ENCODE measurements at regions not wholly inside any gene's neighbourhood (a gene's known extent, or its start where the extent isn't known, plus 50 kb on each side); places are given as distances from the start of the nearest gene placed in this dataset.

GRCh38 chr5:112653638-112654205 is 84.0 kb upstream of the APC start:
- no peak overlapping the region for H3K27ac ChIP-seq (ENCODE audit: low read length)
- H3K27me3 ChIP-seq (ENCODE audit: control insufficient read depth, insufficient read depth, low read length): no peaks in the 10 kb centered on the region; the same call in 1 of the 2 replicates
- no peaks in the 10 kb centered on the region for H3K36me3 ChIP-seq (ENCODE audit: control insufficient read depth, insufficient read depth, low read length)
- no CpG with 5 or more reads among the region's 5 CpGs for WGBS (ENCODE audit: insufficient coverage, insufficient read length)
- no peaks in the 10 kb centered on the region for H3K4me1 ChIP-seq (ENCODE audit: control insufficient read depth, insufficient read depth, low read length)
- H3K4me3 ChIP-seq (ENCODE audit: low read length): no peak overlapping the region
- no peak for DNase-seq (ENCODE audit: low read depth, low spot score)
- H3K9me3 ChIP-seq (ENCODE audit: control insufficient read depth, insufficient read depth, low read length): no peaks in the 10 kb centered on the region

- Histone ChIP-seq H3K27ac (ENCODE audit: low read length) (no peak overlapping the region), H3K9me3 (ENCODE audit: control insufficient read depth, insufficient read depth, low read length) (no peaks in the 10 kb centered on the region), H3K4me3 (ENCODE audit: low read length) (no peak overlapping the region), H3K4me1 (ENCODE audit: control insufficient read depth, insufficient read depth, low read length) (no peaks in the 10 kb centered on the region), H3K27me3 (ENCODE audit: control insufficient read depth, insufficient read depth, low read length) (no peaks in the 10 kb centered on the region; the same call in 1 of the 2 replicates), H3K36me3 (ENCODE audit: control insufficient read depth, insufficient read depth, low read length) (no peaks in the 10 kb centered on the region)
- DNase-seq (ENCODE audit: low read depth, low spot score): no peak
- no CpG with 5 or more reads among the region's 6 CpGs for WGBS (ENCODE audit: insufficient coverage, insufficient read length)
Measured at GRCh38 chr5:112655513-112655912, 82.2 kb upstream of the APC start.

- WGBS (ENCODE audit: insufficient coverage, insufficient read length): no CpG with 5 or more reads among the region's 2 CpGs
Measured at GRCh38 chr5:112656451-112656850, 81.2 kb upstream of the APC start.

GRCh38 chr5:112657804-112658203 is 79.9 kb upstream of the APC start:
- no peak overlapping the region for H3K4me3 ChIP-seq (ENCODE audit: low read length)
- WGBS (ENCODE audit: insufficient coverage, insufficient read length): no CpG with 5 or more reads among the region's 3 CpGs
- DNase-seq (ENCODE audit: low read depth, low spot score): no peak
- no peaks in the 10 kb centered on the region; the same call in 1 of the 2 replicates for H3K27me3 ChIP-seq (ENCODE audit: control insufficient read depth, insufficient read depth, low read length)
- no peaks in the 10 kb centered on the region for H3K36me3 ChIP-seq (ENCODE audit: control insufficient read depth, insufficient read depth, low read length)
- no peaks in the 10 kb centered on the region for H3K4me1 ChIP-seq (ENCODE audit: control insufficient read depth, insufficient read depth, low read length)
- no peak overlapping the region for H3K27ac ChIP-seq (ENCODE audit: low read length)
- H3K9me3 ChIP-seq (ENCODE audit: control insufficient read depth, insufficient read depth, low read length): no peaks in the 10 kb centered on the region

More at GRCh38 chr5:112656451-112656850, 81.2 kb upstream of the APC start:
- no peak overlapping the region for H3K4me3 ChIP-seq (ENCODE audit: low read length)
- no peaks in the 10 kb centered on the region; the same call in 1 of the 2 replicates for H3K27me3 ChIP-seq (ENCODE audit: control insufficient read depth, insufficient read depth, low read length)
- H3K4me1 ChIP-seq (ENCODE audit: control insufficient read depth, insufficient read depth, low read length): no peaks in the 10 kb centered on the region
- H3K9me3 ChIP-seq (ENCODE audit: control insufficient read depth, insufficient read depth, low read length): no peaks in the 10 kb centered on the region
- no peaks in the 10 kb centered on the region for H3K36me3 ChIP-seq (ENCODE audit: control insufficient read depth, insufficient read depth, low read length)
- no peak overlapping the region for H3K27ac ChIP-seq (ENCODE audit: low read length)
- DNase-seq (ENCODE audit: low read depth, low spot score): no peak

- no CpG with 5 or more reads among the region's 1 CpG for WGBS (ENCODE audit: insufficient coverage, insufficient read length)
- H3K9me3 ChIP-seq (ENCODE audit: control insufficient read depth, insufficient read depth, low read length): no peaks in the 10 kb centered on the region
- no peaks in the 10 kb centered on the region; the same call in 1 of the 2 replicates for H3K27me3 ChIP-seq (ENCODE audit: control insufficient read depth, insufficient read depth, low read length)
Measured at GRCh38 chr5:112660359-112660758, 77.3 kb upstream of the APC start.

GRCh38 chr5:112663146-112663545 is 74.5 kb upstream of the APC start:
- H3K27me3 ChIP-seq (ENCODE audit: control insufficient read depth, insufficient read depth, low read length): no peaks in the 10 kb centered on the region
- H3K36me3 ChIP-seq (ENCODE audit: control insufficient read depth, insufficient read depth, low read length): no peaks in the 10 kb centered on the region
- no peak for DNase-seq (ENCODE audit: low read depth, low spot score)
- H3K4me1 ChIP-seq (ENCODE audit: control insufficient read depth, insufficient read depth, low read length): no peaks in the 10 kb centered on the region
- no peak overlapping the region for H3K4me3 ChIP-seq (ENCODE audit: low read length)
- H3K27ac ChIP-seq (ENCODE audit: low read length): no peak overlapping the region
- H3K9me3 ChIP-seq (ENCODE audit: control insufficient read depth, insufficient read depth, low read length): no peaks in the 10 kb centered on the region
- no CpG with 5 or more reads among the region's 3 CpGs for WGBS (ENCODE audit: insufficient coverage, insufficient read length)

More at GRCh38 chr5:112660359-112660758, 77.3 kb upstream of the APC start:
- no peak overlapping the region for H3K27ac ChIP-seq (ENCODE audit: low read length)
- no peaks in the 10 kb centered on the region for H3K4me1 ChIP-seq (ENCODE audit: control insufficient read depth, insufficient read depth, low read length)
- no peak for DNase-seq (ENCODE audit: low read depth, low spot score)
- no peak overlapping the region for H3K4me3 ChIP-seq (ENCODE audit: low read length)
- H3K36me3 ChIP-seq (ENCODE audit: control insufficient read depth, insufficient read depth, low read length): no peaks in the 10 kb centered on the region

- H3K27ac ChIP-seq (ENCODE audit: low read length): no peak overlapping the region
- H3K9me3 ChIP-seq (ENCODE audit: control insufficient read depth, insufficient read depth, low read length): no peaks in the 10 kb centered on the region
- H3K4me1 ChIP-seq (ENCODE audit: control insufficient read depth, insufficient read depth, low read length): no peaks in the 10 kb centered on the region
- no peak overlapping the region for H3K4me3 ChIP-seq (ENCODE audit: low read length)
- no peaks in the 10 kb centered on the region for H3K27me3 ChIP-seq (ENCODE audit: control insufficient read depth, insufficient read depth, low read length)
- no peak for DNase-seq (ENCODE audit: low read depth, low spot score)
- WGBS (ENCODE audit: insufficient coverage, insufficient read length): no CpG with 5 or more reads among the region's 4 CpGs
- no peaks in the 10 kb centered on the region for H3K36me3 ChIP-seq (ENCODE audit: control insufficient read depth, insufficient read depth, low read length)
Measured at GRCh38 chr5:112668016-112668415, 69.7 kb upstream of the APC start.

- WGBS (ENCODE audit: insufficient coverage, insufficient read length): no CpG with 5 or more reads among the region's 3 CpGs
- Histone ChIP-seq H3K27ac (ENCODE audit: low read length) (no peak overlapping the region), H3K4me3 (ENCODE audit: low read length) (no peak overlapping the region), H3K4me1 (ENCODE audit: control insufficient read depth, insufficient read depth, low read length) (no peaks in the 10 kb centered on the region), H3K9me3 (ENCODE audit: control insufficient read depth, insufficient read depth, low read length) (no peaks in the 10 kb centered on the region), H3K27me3 (ENCODE audit: control insufficient read depth, insufficient read depth, low read length) (no peaks in the 10 kb centered on the region), H3K36me3 (ENCODE audit: control insufficient read depth, insufficient read depth, low read length) (no peaks in the 10 kb centered on the region)
- DNase-seq (ENCODE audit: low read depth, low spot score): no peak
Measured at GRCh38 chr5:112668911-112669310, 68.8 kb upstream of the APC start.

GRCh38 chr5:112669328-112669963 is 68.2 kb upstream of the APC start:
- no CpG with 5 or more reads among the region's 5 CpGs for whole genome bisulfite sequencing (ENCODE audit: insufficient coverage, insufficient read length)
- no peaks in the 10 kb centered on the region for H3K4me1 ChIP-seq (ENCODE audit: control insufficient read depth, insufficient read depth, low read length)
- no peaks in the 10 kb centered on the region for H3K27me3 ChIP-seq (ENCODE audit: control insufficient read depth, insufficient read depth, low read length)
- no peak for DNase-seq (ENCODE audit: low read depth, low spot score)
- H3K9me3 ChIP-seq (ENCODE audit: control insufficient read depth, insufficient read depth, low read length): no peaks in the 10 kb centered on the region
- no peaks in the 10 kb centered on the region for H3K36me3 ChIP-seq (ENCODE audit: control insufficient read depth, insufficient read depth, low read length)
- no peak overlapping the region for H3K4me3 ChIP-seq (ENCODE audit: low read length)
- no peak overlapping the region for H3K27ac ChIP-seq (ENCODE audit: low read length)

- no peaks in the 10 kb centered on the region for H3K27me3 ChIP-seq (ENCODE audit: control insufficient read depth, insufficient read depth, low read length)
- no peaks in the 10 kb centered on the region for H3K4me1 ChIP-seq (ENCODE audit: control insufficient read depth, insufficient read depth, low read length)
- no peaks in the 10 kb centered on the region for H3K36me3 ChIP-seq (ENCODE audit: control insufficient read depth, insufficient read depth, low read length)
- DNase-seq (ENCODE audit: low read depth, low spot score): no peak
- H3K27ac ChIP-seq (ENCODE audit: low read length): no peak overlapping the region
- H3K9me3 ChIP-seq (ENCODE audit: control insufficient read depth, insufficient read depth, low read length): no peaks in the 10 kb centered on the region
- no peak overlapping the region for H3K4me3 ChIP-seq (ENCODE audit: low read length)
Measured at GRCh38 chr5:112671687-112672086, 66.0 kb upstream of the APC start.

GRCh38 chr5:112681481-112681908 is 56.2 kb upstream of the APC start:
- no peaks in the 10 kb centered on the region for H3K4me1 ChIP-seq (ENCODE audit: control insufficient read depth, insufficient read depth, low read length)
- WGBS (ENCODE audit: insufficient coverage, insufficient read length): no CpG with 5 or more reads among the region's 1 CpG
- H3K4me3 ChIP-seq (ENCODE audit: low read length): no peak overlapping the region
- H3K27ac ChIP-seq (ENCODE audit: low read length): no peak overlapping the region
- H3K36me3 ChIP-seq (ENCODE audit: control insufficient read depth, insufficient read depth, low read length): no peaks in the 10 kb centered on the region
- DNase-seq (ENCODE audit: low read depth, low spot score): no peak
- H3K27me3 ChIP-seq (ENCODE audit: control insufficient read depth, insufficient read depth, low read length): no peaks in the 10 kb centered on the region
- no peaks in the 10 kb centered on the region for H3K9me3 ChIP-seq (ENCODE audit: control insufficient read depth, insufficient read depth, low read length)
